HCT116 (cell line): ENCODE measurements at regions not wholly inside any gene's neighbourhood (a gene's known extent, or its start where the extent isn't known, plus 50 kb on each side); places are given as distances from the start of the nearest gene placed in this dataset.

Source experiments
- ATAC-seq: fragments of 200-7000 bp; cut with Tn5 transposase; 2 replicates; pipeline ENCODE4 v1.9.1; 2020; ENCODE audit warnings: mild to moderate bottlenecking, moderate library complexity
- BruUV-seq: library from RNA; stranded (reverse); fragments of 400-500 nt; replicated peaks from 2 replicates; lab custom pipeline; 2021; lab: Mats Ljungman, UMichigan
- CTCF ChIA-PET: fragments of 300-600 bp; sonication (Branson Sonifier 250); formaldehyde crosslinking; loops from one replicate; lab custom pipeline; 2021; ENCODE audit warnings: antibody characterized with exemption; lab: Charles Lee
- POLR2A ChIA-PET: fragments of 300-600, 350-600 bp; sonication (Branson Sonifier 250); formaldehyde crosslinking; loops from one replicate; lab custom pipeline; 2021; ENCODE audit warnings: antibody characterized with exemption; lab: Charles Lee
- RAD21 ChIA-PET, 2 experiments: fragments of 300-600 bp; sonication (Branson Sonifier 250); formaldehyde crosslinking; loops; one replicate each; lab custom pipeline; 2023; ENCODE audit warnings: low total read pairs in 2 of 2; ENCODE audit not compliant: uncharacterized antibody in 2 of 2, unreplicated experiment in 2 of 2, low non-redundant PET in 1 of 2; lab: Charles Lee
- DNase-seq: peaks from one replicate; pipeline ENCODE4 v3.0.0-alpha.2; 2010; ENCODE audit warnings: low read depth, low spot score
- H2AFZ ChIP-seq: fragments of 200-600 bp; shearing (Covaris generic), sonication (generic); 2 replicates; pipeline ENCODE4 v1.6.1; 2017; ENCODE audit warnings: low read depth, mixed run types, mixed read lengths, antibody characterized with exemption, low read length; ENCODE audit not compliant: poor library complexity, severe bottlenecking
- H3K27ac ChIP-seq: 2 replicates; pipeline ENCODE4 v1.5.1; 2012; ENCODE audit warnings: low read depth, low read length
- H3K27me3 ChIP-seq: fragments of 200-600 bp; sonication (generic); 2 replicates; pipeline ENCODE4 v1.6.1; 2016; ENCODE audit warnings: mixed run types, low read length, mixed read lengths; ENCODE audit not compliant: insufficient read depth
- H3K36me3 ChIP-seq, 2 experiments: fragments of 200-500 bp in 1 of 2; fragments of 200-600 bp in 1 of 2; sonication (Bioruptor generic) in 1 of 2; sonication (generic) in 1 of 2; 2 replicates each; pipeline versions ENCODE4 v1.5.1 to v1.6.1; 2014 to 2016; ENCODE audit warnings: low read length in 2 of 2, inconsistent platforms in 1 of 2, mixed read lengths in 1 of 2, mixed run types in 1 of 2; ENCODE audit not compliant: insufficient read depth in 2 of 2, control insufficient read depth in 1 of 2
- H3K4me1 ChIP-seq, 2 experiments: fragments of 200-600 bp in 1 of 2; sonication (generic) in 1 of 2; 2 replicates each; pipeline versions ENCODE4 v1.5.1 to v1.6.1; 2012 to 2017; ENCODE audit warnings: low read length in 2 of 2, inconsistent platforms in 1 of 2, mild to moderate bottlenecking in 1 of 2, mixed read lengths in 1 of 2, mixed run types in 1 of 2, moderate library complexity in 1 of 2; ENCODE audit not compliant: insufficient read depth in 2 of 2, control insufficient read depth in 1 of 2
- H3K4me2 ChIP-seq: fragments of 200-600 bp; sonication (generic); 2 replicates; pipeline ENCODE4 v1.6.1; 2017; ENCODE audit warnings: mixed run types, low read length, mixed read lengths
- H3K4me3 ChIP-seq, 2 experiments: fragments of 200-600 bp in 1 of 2; sonication (generic) in 1 of 2; replicated peaks in 1 of 2; 2 replicates each; pipeline ENCODE4 v1.5.1; 2011 to 2016; ENCODE audit warnings: low read length in 2 of 2, control low read depth in 1 of 2, low read depth in 1 of 2, mild to moderate bottlenecking in 1 of 2, mixed read lengths in 1 of 2, mixed run types in 1 of 2
- H3K79me2 ChIP-seq: fragments of 200-600 bp; sonication (generic); 2 replicates; pipeline ENCODE4 v1.6.1; 2017; ENCODE audit warnings: mild to moderate bottlenecking, mixed run types, low read length, moderate library complexity, mixed read lengths; ENCODE audit not compliant: insufficient read depth
- H3K9ac ChIP-seq: fragments of 200-600 bp; sonication (generic); 2 replicates; pipeline ENCODE4 v1.6.1; 2016; ENCODE audit warnings: low read length, mixed read lengths
- H3K9me2 ChIP-seq: fragments of 200-600 bp; sonication (generic), shearing (Covaris generic); 2 replicates; pipeline ENCODE4 v1.6.1; 2017; ENCODE audit warnings: mixed run types, mild to moderate bottlenecking, moderate library complexity; ENCODE audit not compliant: insufficient read depth
- H3K9me3 ChIP-seq, 2 experiments: fragments of 200-500 bp in 1 of 2; fragments of 200-600 bp in 1 of 2; sonication (Bioruptor generic) in 1 of 2; sonication (generic) in 1 of 2; 2 replicates each; pipeline ENCODE4 v1.6.1; 2014 to 2017; ENCODE audit warnings: low read length in 2 of 2, mixed read lengths in 2 of 2, inconsistent platforms in 1 of 2, low read depth in 1 of 2, mild to moderate bottlenecking in 1 of 2, mixed run types in 1 of 2, moderate library complexity in 1 of 2; ENCODE audit not compliant: control insufficient read depth in 1 of 2, insufficient read depth in 1 of 2
- H4K20me1 ChIP-seq: fragments of 200-600 bp; sonication (generic), shearing (Covaris generic); 2 replicates; pipeline ENCODE4 v1.6.1; 2017; ENCODE audit warnings: mixed run types, mild to moderate bottlenecking, moderate library complexity; ENCODE audit not compliant: insufficient read depth
- EGR1 ChIP-seq: IDR thresholded peaks from 2 replicates; pipeline ENCODE4 v1.6.1; 2012; ENCODE audit warnings: low read depth
- ELF1 ChIP-seq: IDR thresholded peaks from 2 replicates; pipeline ENCODE4 v1.6.1; 2012; ENCODE audit warnings: low read depth, borderline replicate concordance
- EZH2phosphoT487 ChIP-seq: fragments of 200-600 bp; IDR thresholded peaks from 2 replicates; pipeline ENCODE4 v1.6.1; 2018; ENCODE audit warnings: antibody characterized with exemption, borderline replicate concordance
- FOSL1 ChIP-seq: IDR thresholded peaks from 2 replicates; pipeline ENCODE4 v1.6.1; 2012; ENCODE audit warnings: low read depth
- JUND ChIP-seq: IDR thresholded peaks from 2 replicates; pipeline ENCODE4 v1.6.1; 2012
- POLR2AphosphoS5 ChIP-seq: IDR thresholded peaks from 2 replicates; pipeline ENCODE4 v1.6.1; 2011; ENCODE audit warnings: mild to moderate bottlenecking, low read depth, low read length, moderate library complexity
- RAD21 ChIP-seq: IDR thresholded peaks from 2 replicates; pipeline ENCODE4 v1.6.1; 2012; ENCODE audit warnings: low read depth, mild to moderate bottlenecking
- SIN3A ChIP-seq: IDR thresholded peaks from 2 replicates; pipeline ENCODE4 v1.6.1; 2012; ENCODE audit warnings: low read depth
- SP1 ChIP-seq: IDR thresholded peaks from 2 replicates; pipeline ENCODE4 v1.6.1; 2012; ENCODE audit warnings: low read depth
- TCF7L2 ChIP-seq: IDR thresholded peaks from 2 replicates; pipeline ENCODE4 v1.7.0; 2011; ENCODE audit warnings: borderline replicate concordance, inconsistent platforms; ENCODE audit not compliant: insufficient read depth, insufficient read length; ENCODE audit errors: extremely low read depth
- ZFX ChIP-seq: fragments of 450-650 bp; IDR thresholded peaks from 2 replicates; pipeline ENCODE4 v1.6.1; 2017
- intact Hi-C: fragments of 100-400 bp; cut with micrococcal nuclease; formaldehyde crosslinking; loops from 2 replicates; pipeline ENCODE4 v1.10.0; 2022
- TF ChIP-seq, protein P1 (sequence below): IDR thresholded peaks from 2 replicates; pipeline ENCODE4 v1.6.1; 2012
- TF ChIP-seq, protein P2 (sequence below): IDR thresholded peaks from 2 replicates; pipeline ENCODE4 v1.6.1; 2012; ENCODE audit warnings: low read depth
- TF ChIP-seq, protein P3 (sequence below), 3 experiments: fragments of 200-600 bp in 1 of 3; sonication (generic) in 1 of 3; IDR thresholded peaks in 2 of 3; conservative IDR thresholded peaks in 1 of 3; 2 replicates each; pipeline ENCODE4 v1.5.1; 2012 to 2017; ENCODE audit warnings: low read depth in 2 of 3, low read length in 2 of 3, antibody characterized with exemption in 1 of 3, borderline replicate concordance in 1 of 3, control low read depth in 1 of 3, mild to moderate bottlenecking in 1 of 3, mixed read lengths in 1 of 3, mixed run types in 1 of 3, moderate library complexity in 1 of 3; ENCODE audit not compliant: insufficient read depth in 1 of 3

DNA sequence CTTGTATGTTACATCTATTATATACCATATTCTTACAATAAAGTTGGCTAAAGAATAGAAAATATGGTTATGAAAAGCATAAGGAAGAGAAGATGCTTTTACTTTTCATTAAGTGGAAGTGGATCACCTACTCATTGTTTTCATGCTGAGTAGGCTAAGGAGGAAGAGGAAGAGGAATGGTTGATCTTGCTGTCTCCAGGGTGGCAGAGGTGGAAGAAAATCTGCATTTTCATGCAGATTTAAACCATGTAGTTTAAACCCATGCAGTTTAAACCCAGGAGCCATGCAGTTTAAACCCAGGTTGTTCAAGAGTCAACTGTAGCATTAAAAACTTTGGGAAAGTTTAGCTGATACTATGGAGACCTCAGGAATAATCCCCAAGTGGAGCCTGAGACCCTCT lies 214.8 kb upstream of the NAALADL2 start:
- ATAC-seq = no peak
- ChIA-PET RAD21 (no interaction called here), POLR2A (no interaction called here), CTCF (no interaction called here)
- H3K4me1 ChIP-seq = no peaks in the 10 kb centered on the region
- H3K4me2 ChIP-seq = no peak overlapping the region
- BruUV-seq = no TSS peak
- no peak overlapping the region for H3K27ac ChIP-seq
- H2AFZ ChIP-seq = no peak overlapping the region
- no peaks in the 10 kb centered on the region for H3K9me2 ChIP-seq
- H3K27me3 ChIP-seq = no peaks in the 10 kb centered on the region
- intact Hi-C loops = no loop called here
- no peaks in the 10 kb centered on the region for H3K9me3 ChIP-seq
- H4K20me1 ChIP-seq = no peaks in the 10 kb centered on the region
- H3K79me2 ChIP-seq = no peaks in the 10 kb centered on the region
- no peak overlapping the region for H3K9ac ChIP-seq
- TF ChIP-seq JUND (no peak), ELF1 (no peak)
- DNase-seq = no peak
- no peak overlapping the region for H3K4me3 ChIP-seq
- H3K36me3 ChIP-seq = no peaks in the 10 kb centered on the region

DNA sequence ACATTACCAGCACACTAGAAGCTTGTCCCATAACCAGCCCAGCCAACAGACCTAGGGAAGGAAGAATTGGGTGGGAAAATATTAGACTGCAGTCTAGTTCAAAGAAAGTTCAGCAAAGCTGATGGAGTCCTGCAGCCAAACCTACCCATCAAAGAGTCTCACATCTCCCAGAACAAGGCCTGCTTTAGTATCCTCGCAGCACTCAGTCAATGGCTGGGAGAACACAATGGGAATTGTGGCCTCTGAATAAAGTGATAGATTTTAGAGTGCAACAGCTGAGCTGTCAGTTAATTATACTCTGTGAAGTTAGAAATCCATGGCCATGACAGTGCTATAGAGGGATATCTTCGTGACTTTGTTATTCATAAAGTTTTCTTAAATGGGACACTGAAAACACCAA lies 207.2 kb upstream of the NAALADL2 start:
- no peak for TF ChIP-seq POLR2AphosphoS5
- TF ChIP-seq EGR1 = no peak
- no peak for TF ChIP-seq JUND
- no peak for TF ChIP-seq ZFX
- TF ChIP-seq SIN3A = no peak
- no peak for TF ChIP-seq FOSL1
- no peak for TF ChIP-seq RAD21
- TF ChIP-seq TCF7L2 = no peak
- TF ChIP-seq ELF1 = no peak
- TF ChIP-seq, protein P1, sequence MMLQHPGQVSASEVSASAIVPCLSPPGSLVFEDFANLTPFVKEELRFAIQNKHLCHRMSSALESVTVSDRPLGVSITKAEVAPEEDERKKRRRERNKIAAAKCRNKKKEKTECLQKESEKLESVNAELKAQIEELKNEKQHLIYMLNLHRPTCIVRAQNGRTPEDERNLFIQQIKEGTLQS = no peak
- no peak for TF ChIP-seq SP1
- TF ChIP-seq EZH2phosphoT487 = no peak
- TF ChIP-seq, protein P2, sequence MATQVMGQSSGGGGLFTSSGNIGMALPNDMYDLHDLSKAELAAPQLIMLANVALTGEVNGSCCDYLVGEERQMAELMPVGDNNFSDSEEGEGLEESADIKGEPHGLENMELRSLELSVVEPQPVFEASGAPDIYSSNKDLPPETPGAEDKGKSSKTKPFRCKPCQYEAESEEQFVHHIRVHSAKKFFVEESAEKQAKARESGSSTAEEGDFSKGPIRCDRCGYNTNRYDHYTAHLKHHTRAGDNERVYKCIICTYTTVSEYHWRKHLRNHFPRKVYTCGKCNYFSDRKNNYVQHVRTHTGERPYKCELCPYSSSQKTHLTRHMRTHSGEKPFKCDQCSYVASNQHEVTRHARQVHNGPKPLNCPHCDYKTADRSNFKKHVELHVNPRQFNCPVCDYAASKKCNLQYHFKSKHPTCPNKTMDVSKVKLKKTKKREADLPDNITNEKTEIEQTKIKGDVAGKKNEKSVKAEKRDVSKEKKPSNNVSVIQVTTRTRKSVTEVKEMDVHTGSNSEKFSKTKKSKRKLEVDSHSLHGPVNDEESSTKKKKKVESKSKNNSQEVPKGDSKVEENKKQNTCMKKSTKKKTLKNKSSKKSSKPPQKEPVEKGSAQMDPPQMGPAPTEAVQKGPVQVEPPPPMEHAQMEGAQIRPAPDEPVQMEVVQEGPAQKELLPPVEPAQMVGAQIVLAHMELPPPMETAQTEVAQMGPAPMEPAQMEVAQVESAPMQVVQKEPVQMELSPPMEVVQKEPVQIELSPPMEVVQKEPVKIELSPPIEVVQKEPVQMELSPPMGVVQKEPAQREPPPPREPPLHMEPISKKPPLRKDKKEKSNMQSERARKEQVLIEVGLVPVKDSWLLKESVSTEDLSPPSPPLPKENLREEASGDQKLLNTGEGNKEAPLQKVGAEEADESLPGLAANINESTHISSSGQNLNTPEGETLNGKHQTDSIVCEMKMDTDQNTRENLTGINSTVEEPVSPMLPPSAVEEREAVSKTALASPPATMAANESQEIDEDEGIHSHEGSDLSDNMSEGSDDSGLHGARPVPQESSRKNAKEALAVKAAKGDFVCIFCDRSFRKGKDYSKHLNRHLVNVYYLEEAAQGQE = no peak
- TF ChIP-seq, protein P3, sequence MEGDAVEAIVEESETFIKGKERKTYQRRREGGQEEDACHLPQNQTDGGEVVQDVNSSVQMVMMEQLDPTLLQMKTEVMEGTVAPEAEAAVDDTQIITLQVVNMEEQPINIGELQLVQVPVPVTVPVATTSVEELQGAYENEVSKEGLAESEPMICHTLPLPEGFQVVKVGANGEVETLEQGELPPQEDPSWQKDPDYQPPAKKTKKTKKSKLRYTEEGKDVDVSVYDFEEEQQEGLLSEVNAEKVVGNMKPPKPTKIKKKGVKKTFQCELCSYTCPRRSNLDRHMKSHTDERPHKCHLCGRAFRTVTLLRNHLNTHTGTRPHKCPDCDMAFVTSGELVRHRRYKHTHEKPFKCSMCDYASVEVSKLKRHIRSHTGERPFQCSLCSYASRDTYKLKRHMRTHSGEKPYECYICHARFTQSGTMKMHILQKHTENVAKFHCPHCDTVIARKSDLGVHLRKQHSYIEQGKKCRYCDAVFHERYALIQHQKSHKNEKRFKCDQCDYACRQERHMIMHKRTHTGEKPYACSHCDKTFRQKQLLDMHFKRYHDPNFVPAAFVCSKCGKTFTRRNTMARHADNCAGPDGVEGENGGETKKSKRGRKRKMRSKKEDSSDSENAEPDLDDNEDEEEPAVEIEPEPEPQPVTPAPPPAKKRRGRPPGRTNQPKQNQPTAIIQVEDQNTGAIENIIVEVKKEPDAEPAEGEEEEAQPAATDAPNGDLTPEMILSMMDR (IDR thresholded peaks at IDR 0.05 in 2 of 3, conservative IDR thresholded peaks at IDR 0.05 in 1 of 3; ENCODE audit: borderline replicate concordance in 1 of 3, insufficient read depth in 1 of 3, low read depth in 2 of 3, low read length in 2 of 3) = no peak
- no peaks in the 10 kb centered on the region for H3K36me3 ChIP-seq
- RAD21 ChIA-PET = no interaction called here
- H3K9ac ChIP-seq = no peak overlapping the region
- no peaks in the 10 kb centered on the region for H3K9me2 ChIP-seq
- intact Hi-C loops = no loop called here
- DNase-seq (no peak), ATAC-seq (no peak)
- H3K27me3 ChIP-seq = no peaks in the 10 kb centered on the region
- no peak overlapping the region for H2AFZ ChIP-seq
- H3K27ac ChIP-seq = no peak overlapping the region
- H3K4me2 ChIP-seq = no peak overlapping the region
- no peaks in the 10 kb centered on the region for H3K4me1 ChIP-seq
- POLR2A ChIA-PET = no interaction called here
- no peaks in the 10 kb centered on the region for H3K79me2 ChIP-seq
- no TSS peak for BruUV-seq
- H3K9me3 ChIP-seq = no peaks in the 10 kb centered on the region
- no peaks in the 10 kb centered on the region for H4K20me1 ChIP-seq
- no peak overlapping the region for H3K4me3 ChIP-seq
- CTCF ChIA-PET = no interaction called here
